ENCODE measurements at regions not wholly inside any gene's neighbourhood (a gene's known extent, or its start where the extent isn't known, plus 50 kb on each side); places are given as distances from the start of the nearest gene placed in this dataset.

- no peaks in the 10 kb centered on the region for H3K36me3 Mint-ChIP-seq
- H3K4me1 Mint-ChIP-seq = peaks cover 0 to 2% (median 0%) of the 10 kb centered on the region in 3 donors
- H3K27me3 Mint-ChIP-seq = peaks cover 62% of the 10 kb centered on the region
- H3K9me3 Mint-ChIP-seq = peaks cover 4 to 13% (median 12%) of the 10 kb centered on the region in 3 donors
- H3K4me3 Mint-ChIP-seq = no peak overlapping the region
- H3K27ac Mint-ChIP-seq = peak overlapping the region in 1 of 3 donors; percentile 60
These were observed 159.6 kb downstream of the TRIM27 start for GRCh38 chr6:28764014-28764723.

GRCh38 chr6:28764761-28765282, 159.0 kb downstream of the TRIM27 start:
- Mint-ChIP-seq H3K27me3 (peaks cover 64% of the 10 kb centered on the region), H3K27ac (peak overlapping the region in 2 of 3 donors; percentile 46 to 60), H3K4me1 (peaks cover 0 to 2% (median 0%) of the 10 kb centered on the region in 3 donors), H3K4me3 (no peak overlapping the region), H3K36me3 (no peaks in the 10 kb centered on the region), H3K9me3 (peaks cover 4 to 16% (median 13%) of the 10 kb centered on the region in 3 donors)

GRCh38 chr6:28765978-28766351, 157.8 kb downstream of the TRIM27 start:
- Mint-ChIP-seq H3K27me3 (peaks cover 70% of the 10 kb centered on the region), H3K4me1 (peaks cover 0 to 2% (median 0%) of the 10 kb centered on the region in 3 donors), H3K36me3 (no peaks in the 10 kb centered on the region), H3K4me3 (no peak overlapping the region), H3K9me3 (peaks cover 4 to 16% (median 13%) of the 10 kb centered on the region in 3 donors), H3K27ac (peak overlapping the region in 2 of 3 donors; percentile 41 to 74)

GRCh38 chr6:28766426-28766825, 157.4 kb downstream of the TRIM27 start:
- Mint-ChIP-seq H3K9me3 (peaks cover 4 to 16% (median 13%) of the 10 kb centered on the region in 3 donors), H3K4me1 (peaks cover 0 to 2% (median 0%) of the 10 kb centered on the region in 3 donors), H3K4me3 (no peak overlapping the region), H3K36me3 (no peaks in the 10 kb centered on the region), H3K27me3 (peaks cover 75% of the 10 kb centered on the region), H3K27ac (peak overlapping the region in 2 of 3 donors; percentile 41 to 74)

- Mint-ChIP-seq H3K27me3 (peaks cover 77% of the 10 kb centered on the region), H3K9me3 (peaks cover 4 to 16% (median 13%) of the 10 kb centered on the region in 3 donors), H3K4me1 (peaks cover 0 to 2% (median 0%) of the 10 kb centered on the region in 3 donors), H3K4me3 (no peak overlapping the region), H3K36me3 (no peaks in the 10 kb centered on the region), H3K27ac (peak overlapping the region in 1 of 3 donors; percentile 41)
These were observed 156.7 kb downstream of the TRIM27 start for GRCh38 chr6:28767133-28767532.

- H3K27me3 Mint-ChIP-seq = peaks cover 82% of the 10 kb centered on the region
- no peak overlapping the region for H3K4me3 Mint-ChIP-seq
- H3K27ac Mint-ChIP-seq = peak overlapping the region in 1 of 3 donors; percentile 87
- no peaks in the 10 kb centered on the region for H3K36me3 Mint-ChIP-seq
- peaks cover 0 to 2% (median 0%) of the 10 kb centered on the region in 3 donors for H3K4me1 Mint-ChIP-seq
- H3K9me3 Mint-ChIP-seq = peaks cover 4 to 16% (median 13%) of the 10 kb centered on the region in 3 donors
These were observed 156.1 kb downstream of the TRIM27 start for GRCh38 chr6:28767691-28768090.

- peak overlapping the region in 1 of 3 donors; percentile 87 for H3K27ac Mint-ChIP-seq
- no peak overlapping the region for H3K4me3 Mint-ChIP-seq
- no peaks in the 10 kb centered on the region for H3K36me3 Mint-ChIP-seq
- peaks cover 4 to 21% (median 13%) of the 10 kb centered on the region in 3 donors for H3K9me3 Mint-ChIP-seq
- H3K27me3 Mint-ChIP-seq = peaks cover 87% of the 10 kb centered on the region
- H3K4me1 Mint-ChIP-seq = peaks cover 0 to 3% (median 2%) of the 10 kb centered on the region in 3 donors
These were observed 155.4 kb downstream of the TRIM27 start for GRCh38 chr6:28768187-28768913.

GRCh38 chr6:28769626-28770402, 154.0 kb downstream of the TRIM27 start:
- Mint-ChIP-seq H3K4me3 (peak overlapping the region in 1 of 4 donors; percentile 18), H3K27me3 (peaks cover 90% of the 10 kb centered on the region), H3K27ac (peak overlapping the region; percentile 17 to 87 (median 33)), H3K4me1 (peaks cover 0 to 3% (median 2%) of the 10 kb centered on the region in 3 donors), H3K36me3 (no peaks in the 10 kb centered on the region), H3K9me3 (peaks cover 6 to 25% (median 8%) of the 10 kb centered on the region in 3 donors)

- H3K27me3 Mint-ChIP-seq = peaks cover 91% of the 10 kb centered on the region
- peaks cover 0 to 3% (median 0%) of the 10 kb centered on the region in 3 donors for H3K4me1 Mint-ChIP-seq
- peaks cover 2% of the 10 kb centered on the region for H3K36me3 Mint-ChIP-seq
- H3K4me3 Mint-ChIP-seq = peak overlapping the region in 1 of 4 donors; percentile 50
- peaks cover 4 to 23% (median 7%) of the 10 kb centered on the region in 3 donors for H3K9me3 Mint-ChIP-seq
- peak overlapping the region in 1 of 3 donors; percentile 87 for H3K27ac Mint-ChIP-seq
These were observed 153.1 kb downstream of the TRIM27 start for GRCh38 chr6:28770732-28771131.

GRCh38 chr6:28771401-28772267, 152.2 kb downstream of the TRIM27 start:
- peak overlapping the region in 2 of 4 donors; percentile 43 to 50 for H3K4me3 Mint-ChIP-seq
- peak overlapping the region in 1 of 3 donors; percentile 87 for H3K27ac Mint-ChIP-seq
- peaks cover 91% of the 10 kb centered on the region for H3K27me3 Mint-ChIP-seq
- peaks cover 0 to 3% (median 0%) of the 10 kb centered on the region in 3 donors for H3K4me1 Mint-ChIP-seq
- H3K36me3 Mint-ChIP-seq = peaks cover 2% of the 10 kb centered on the region
- H3K9me3 Mint-ChIP-seq = peaks cover 3 to 23% (median 7%) of the 10 kb centered on the region in 3 donors

GRCh38 chr6:28772480-28773381, 151.1 kb downstream of the TRIM27 start:
- H3K4me1 Mint-ChIP-seq = peaks cover 0 to 3% (median 0%) of the 10 kb centered on the region in 3 donors
- H3K36me3 Mint-ChIP-seq = peaks cover 4% of the 10 kb centered on the region
- H3K9me3 Mint-ChIP-seq = peaks cover 3 to 19% (median 7%) of the 10 kb centered on the region in 3 donors
- H3K4me3 Mint-ChIP-seq = peak overlapping the region in 3 of 4 donors; percentile 55 to 79 (median 71)
- peaks cover 87% of the 10 kb centered on the region for H3K27me3 Mint-ChIP-seq
- peak overlapping the region in 2 of 3 donors; percentile 87 to 90 for H3K27ac Mint-ChIP-seq

GRCh38 chr6:28774292-28775051, 149.3 kb downstream of the TRIM27 start:
- peak overlapping the region in 2 of 4 donors; percentile 75 to 76 for H3K4me3 Mint-ChIP-seq
- H3K4me1 Mint-ChIP-seq = peaks cover 0 to 3% (median 0%) of the 10 kb centered on the region in 3 donors
- peaks cover 4% of the 10 kb centered on the region for H3K36me3 Mint-ChIP-seq
- H3K27ac Mint-ChIP-seq = peak overlapping the region; percentile 87 to 96 (median 90)
- peaks cover 7 to 19% (median 7%) of the 10 kb centered on the region in 3 donors for H3K9me3 Mint-ChIP-seq
- peaks cover 89% of the 10 kb centered on the region for H3K27me3 Mint-ChIP-seq

Measured in IgD-negative memory B cell (primary cell).